Endothelial cell of umbilical vein (primary cell): ENCODE measurements at regions not wholly inside any gene's neighbourhood (a gene's known extent, or its start where the extent isn't known, plus 50 kb on each side); places are given as distances from the start of the nearest gene placed in this dataset.

ENCODE experiments used
- BruUV-seq: library from RNA; stranded (reverse); fragments of 400-500 nt; replicated peaks from 2 replicates; lab custom pipeline; 2021; lab: Mats Ljungman, UMichigan
- CTCF ChIA-PET: fragments of 300-600, 350-600 bp; sonication (Branson Sonifier 250); formaldehyde crosslinking; loops from one replicate; lab custom pipeline; 2021; ENCODE audit warnings: antibody characterized with exemption, inconsistent platforms; lab: Charles Lee
- POLR2A ChIA-PET: fragments of 300-600, 350-600 bp; sonication (Branson Sonifier 250); formaldehyde crosslinking; loops from one replicate; lab custom pipeline; 2021; ENCODE audit warnings: antibody characterized with exemption, inconsistent platforms; lab: Charles Lee
- DNase-seq: peaks from one replicate; pipeline ENCODE4 v3.0.0-alpha.2; 2011; ENCODE audit warnings: low read depth, low spot score
- FAIRE-seq: peaks from 2 replicates; lab custom pipeline; 2011; peaks lifted over from hg19 to GRCh38; lab: Jason Lieb, UNC
- H2AFZ ChIP-seq: 2 replicates; pipeline ENCODE4 v1.6.0; 2012; ENCODE audit warnings: low read depth, low read length, control low read depth, inconsistent platforms
- H3K27ac ChIP-seq: 2 replicates; pipeline ENCODE4 v1.5.1; 2011; ENCODE audit warnings: low read depth, mild to moderate bottlenecking, control low read depth, low read length, moderate library complexity; ENCODE audit not compliant: insufficient read depth
- H3K27me3 ChIP-seq, 2 experiments: 2 replicates each; pipeline versions ENCODE4 v1.6.0 to v1.6.1; 2011; ENCODE audit warnings: low read length in 2 of 2, mixed read lengths in 1 of 2; ENCODE audit not compliant: control insufficient read depth in 2 of 2, insufficient read depth in 2 of 2
- H3K36me3 ChIP-seq, 2 experiments: 2 replicates in 1 of 2; 3 replicates in 1 of 2; pipeline ENCODE4 v1.5.1; 2011; ENCODE audit warnings: low read length in 2 of 2, mild to moderate bottlenecking in 1 of 2, moderate library complexity in 1 of 2; ENCODE audit not compliant: control insufficient read depth in 2 of 2, insufficient read depth in 2 of 2; ENCODE audit errors: extremely low read depth in 1 of 2
- H3K4me1 ChIP-seq: 3 replicates; pipeline ENCODE4 v1.5.1; 2011; ENCODE audit warnings: mild to moderate bottlenecking, low read length; ENCODE audit not compliant: control insufficient read depth, insufficient read depth; ENCODE audit errors: extremely low read depth
- H3K4me2 ChIP-seq: 2 replicates; pipeline ENCODE4 v1.6.1; 2011; ENCODE audit warnings: low read length, control low read depth, mixed read lengths; ENCODE audit not compliant: insufficient read depth
- H3K4me3 ChIP-seq, 3 experiments: fragments of 200-600 bp in 1 of 3; sonication (generic), shearing (Covaris generic) in 1 of 3; replicated peaks in 1 of 3; 2 replicates each; pipeline ENCODE4 v1.5.1; 2011 to 2016; ENCODE audit warnings: control low read depth in 3 of 3, low read length in 3 of 3, mild to moderate bottlenecking in 2 of 3, inconsistent platforms in 1 of 3, low read depth in 1 of 3, moderate library complexity in 1 of 3; ENCODE audit not compliant: insufficient read depth in 1 of 3
- H3K79me2 ChIP-seq: 2 replicates; pipeline ENCODE4 v1.6.0; 2012; ENCODE audit warnings: low read length, inconsistent platforms; ENCODE audit not compliant: control insufficient read depth, insufficient read depth
- H3K9ac ChIP-seq: replicated peaks from 2 replicates; pipeline ENCODE3; 2011; ENCODE audit warnings: low read length, control low read depth; ENCODE audit not compliant: insufficient read depth; ENCODE audit errors: extremely low read depth
- H3K9me1 ChIP-seq: replicated peaks from 3 replicates; pipeline ENCODE4 v1.6.0; 2011; ENCODE audit warnings: mild to moderate bottlenecking, low read length; ENCODE audit not compliant: control insufficient read depth, insufficient read depth; ENCODE audit errors: extremely low read depth
- H3K9me3 ChIP-seq: replicated peaks from 2 replicates; pipeline ENCODE4 v1.5.1; 2012; ENCODE audit warnings: low read length, inconsistent platforms; ENCODE audit not compliant: control insufficient read depth, insufficient read depth
- H4K20me1 ChIP-seq: replicated peaks from 2 replicates; pipeline ENCODE3; 2011; ENCODE audit warnings: mild to moderate bottlenecking, low read length; ENCODE audit not compliant: control insufficient read depth, insufficient read depth; ENCODE audit errors: extremely low read depth
- CTCF ChIP-seq, 2 donors: IDR thresholded peaks; 1 replicate in 1 of 2; 2 replicates in 1 of 2; pipeline ENCODE4 v1.5.1; 2011; ENCODE audit warnings: low read length in 2 of 2, mild to moderate bottlenecking in 2 of 2, moderate library complexity in 2 of 2, control low read depth in 1 of 2, inconsistent platforms in 1 of 2, low read depth in 1 of 2; ENCODE audit not compliant: insufficient read depth in 1 of 2; ENCODE audit errors: extremely low read depth in 1 of 2
- EZH2 ChIP-seq: IDR thresholded peaks from 2 replicates; pipeline ENCODE4 v1.6.1; 2012; ENCODE audit warnings: borderline replicate concordance, low read depth, mild to moderate bottlenecking, moderate library complexity, low read length, inconsistent platforms; ENCODE audit not compliant: severe bottlenecking
- FOS ChIP-seq: IDR thresholded peaks from 2 replicates; pipeline ENCODE4 v1.6.1; 2011; ENCODE audit warnings: mild to moderate bottlenecking, low read length, moderate library complexity, borderline replicate concordance; ENCODE audit not compliant: insufficient read depth
- GATA2 ChIP-seq: IDR thresholded peaks from 2 replicates; pipeline ENCODE4 v1.7.0; 2011; ENCODE audit warnings: low read depth, mild to moderate bottlenecking, moderate library complexity, mixed read lengths, low read length; ENCODE audit not compliant: insufficient read length, insufficient read depth
- JUN ChIP-seq: IDR thresholded peaks from 2 replicates; pipeline ENCODE4 v1.6.1; 2011; ENCODE audit warnings: borderline replicate concordance, low read depth; ENCODE audit not compliant: insufficient read length, insufficient read depth
- MAX ChIP-seq: IDR thresholded peaks from 2 replicates; pipeline ENCODE4 v1.6.1; 2011; ENCODE audit not compliant: insufficient read depth, insufficient read length
- MYC ChIP-seq: IDR thresholded peaks from one replicate; pipeline ENCODE4 v1.6.1; 2011; ENCODE audit warnings: mild to moderate bottlenecking, low read depth, low read length
- POLR2A ChIP-seq: IDR thresholded peaks from 2 replicates; pipeline ENCODE4 v1.6.1; 2012; ENCODE audit warnings: low read depth, mild to moderate bottlenecking, control low read depth, low read length
- POLR2AphosphoS5 ChIP-seq: IDR thresholded peaks from 2 replicates; pipeline ENCODE4 v1.6.1; 2012; ENCODE audit warnings: low read depth, mild to moderate bottlenecking, control low read depth, low read length, moderate library complexity; ENCODE audit not compliant: insufficient read depth
- dilution Hi-C: fragments of 300-500 bp; cut with MboI; formaldehyde crosslinking; loops from one replicate; pipeline ENCODE4 v1.15.0; 2019; ENCODE audit warnings: low sequenced_read_pairs; ENCODE audit not compliant: extremely low pct_ligation_motif_present
- intact Hi-C: fragments of 100-400 bp; cut with micrococcal nuclease; formaldehyde crosslinking; loops from one replicate; pipeline ENCODE4 v1.10.0; 2022

GRCh38 chr10:21269289-21269688 is 256.2 kb downstream of the SKIDA1 start:
- Histone ChIP-seq H3K9me1 (no peaks in the 10 kb centered on the region), H2AFZ (no peak overlapping the region), H3K36me3 (no peaks in the 10 kb centered on the region), H3K27me3 (no peaks in the 10 kb centered on the region), H3K4me2 (no peak overlapping the region), H3K9ac (no peak overlapping the region), H3K4me1 (peaks cover 3% of the 10 kb centered on the region), H3K79me2 (no peaks in the 10 kb centered on the region), H3K9me3 (no peaks in the 10 kb centered on the region), H3K4me3 (no peak overlapping the region), H4K20me1 (no peaks in the 10 kb centered on the region), H3K27ac (no peak overlapping the region)
- no peak for FAIRE-seq
- no peak for TF ChIP-seq MYC
- no peak for TF ChIP-seq POLR2A
- no peak for TF ChIP-seq CTCF (IDR thresholded peaks at IDR 0.05; ENCODE audit: extremely low read depth in 1 of 2, insufficient read depth in 1 of 2, low read depth in 1 of 2, low read length in 2 of 2)
- TF ChIP-seq GATA2, result no peak
- TF ChIP-seq MAX, result no peak
- TF ChIP-seq JUN, result no peak
- no peak for TF ChIP-seq EZH2
- no peak for TF ChIP-seq POLR2AphosphoS5
- TF ChIP-seq FOS, result no peak
- no peak for DNase-seq
- intact Hi-C loops, result no loop called here
- POLR2A ChIA-PET, result no interaction called here
- dilution Hi-C loops, result no loop called here
- CTCF ChIA-PET, result interaction anchor here (0.6 to 5.8 kb wide), 9 partner anchors 14 to 684 kb away, joined by 3 to 96 read pairs (median 4); no protein-coding TSS in a partner anchor
- BruUV-seq, result no TSS peak
